ENCODE measurements at regions not wholly inside any gene's neighbourhood (a gene's known extent, or its start where the extent isn't known, plus 50 kb on each side); places are given as distances from the start of the nearest gene placed in this dataset.

DNA sequence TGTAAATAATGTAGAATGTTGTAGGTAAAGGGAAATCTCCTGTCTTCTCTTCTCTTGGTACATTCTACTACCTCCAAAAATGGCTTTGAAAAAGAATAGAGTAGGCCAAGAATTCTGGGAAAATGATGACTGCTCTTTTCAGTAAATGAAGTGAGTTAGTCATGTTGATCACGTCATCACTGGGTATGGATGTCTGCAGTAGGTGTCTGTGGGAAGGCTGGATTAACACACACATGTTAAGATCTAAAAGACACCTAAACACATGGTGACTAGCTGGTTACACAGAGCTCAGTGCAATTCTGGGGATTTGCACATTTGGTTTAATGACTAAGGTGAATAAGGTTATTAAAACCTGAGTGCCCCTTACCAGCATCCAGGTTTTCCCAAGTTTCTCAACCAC is 161.5 kb downstream of the CEP120 start:
- no peak for TF ChIP-seq EZH2 (IDR thresholded peaks at IDR 0.05; ENCODE audit: insufficient read depth, poor library complexity, severe bottlenecking)
- TF ChIP-seq EZH2phosphoT487 (IDR thresholded peaks at IDR 0.05; ENCODE audit: insufficient read depth, low read depth) = no peak
